ENCODE measurements at regions not wholly inside any gene's neighbourhood (a gene's known extent, or its start where the extent isn't known, plus 50 kb on each side); places are given as distances from the start of the nearest gene placed in this dataset.

DNA sequence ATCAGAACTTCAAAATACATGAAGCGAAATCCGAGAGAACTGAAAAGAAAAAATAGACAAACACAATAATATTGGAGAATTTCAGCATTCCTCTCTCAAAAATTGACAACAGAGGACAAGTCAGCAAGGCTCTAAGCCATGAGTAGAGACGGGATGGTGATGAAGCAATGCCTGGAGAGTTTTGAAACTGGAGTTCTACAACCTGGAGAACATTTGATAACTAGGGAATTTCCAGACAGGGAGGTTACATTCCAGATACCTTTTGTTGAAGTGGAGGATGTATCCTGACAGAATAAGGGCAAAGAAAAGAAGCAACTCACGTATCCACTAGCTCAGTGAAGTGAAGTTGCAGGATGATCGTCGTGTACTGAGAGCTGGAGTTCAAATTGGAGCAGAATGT, 291.4 kb downstream of the CTTN start:
- DNase-seq = no peak
- ChIA-PET POLR2A (no interaction called here), CTCF (no interaction called here)
- no peak overlapping the region for H3K4me3 Mint-ChIP-seq
- intact Hi-C loops (cut with micrococcal nuclease) = no loop called here
- H3K4me1 Mint-ChIP-seq (ENCODE audit: low read depth) = no peaks in the 10 kb centered on the region
- no peaks in the 10 kb centered on the region for H3K36me3 Mint-ChIP-seq
- H3K27me3 Mint-ChIP-seq = peaks cover 5% of the 10 kb centered on the region
- H3K27ac Mint-ChIP-seq = no peak overlapping the region
- peaks cover 5% of the 10 kb centered on the region for H3K9me3 Mint-ChIP-seq

DNA sequence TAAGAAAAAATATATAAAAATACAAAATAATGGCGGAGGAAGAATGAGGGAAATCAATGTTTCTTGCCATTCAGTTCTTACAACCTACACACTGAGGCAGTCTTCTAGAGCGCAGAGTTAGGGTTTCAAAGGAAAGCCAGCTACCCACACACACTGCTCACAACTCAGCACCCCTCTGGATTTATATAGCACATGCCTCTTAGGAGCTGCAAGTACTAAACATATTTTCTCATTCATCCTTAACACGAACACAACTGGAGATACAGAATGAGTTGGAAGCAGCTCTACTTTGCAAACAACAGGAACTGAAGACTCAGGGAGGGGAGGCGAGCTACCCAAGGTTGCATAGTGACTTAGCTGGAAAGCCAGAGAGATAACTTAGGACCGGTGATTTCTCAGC, 293.8 kb downstream of the CTTN start:
- no peak overlapping the region for H3K4me3 Mint-ChIP-seq
- intact Hi-C loops (cut with micrococcal nuclease) = no loop called here
- ChIA-PET CTCF (interaction anchor here (0.9 kb wide), 1 partner anchor 14 kb away, joined by 3 read pairs; no protein-coding TSS in a partner anchor), POLR2A (no interaction called here)
- H3K4me1 Mint-ChIP-seq (ENCODE audit: low read depth) = no peaks in the 10 kb centered on the region
- no peak overlapping the region for H3K27ac Mint-ChIP-seq
- peaks cover 5% of the 10 kb centered on the region for H3K9me3 Mint-ChIP-seq
- no peaks in the 10 kb centered on the region for H3K36me3 Mint-ChIP-seq
- no peak for DNase-seq
- H3K27me3 Mint-ChIP-seq = peaks cover 2% of the 10 kb centered on the region

- H3K27me3 Mint-ChIP-seq = no peaks in the 10 kb centered on the region
- H3K4me1 Mint-ChIP-seq (ENCODE audit: low read depth) = no peaks in the 10 kb centered on the region
- intact Hi-C loops (cut with micrococcal nuclease) = no loop called here
- H3K4me3 Mint-ChIP-seq = no peak overlapping the region
- no peaks in the 10 kb centered on the region for H3K36me3 Mint-ChIP-seq
- POLR2A ChIA-PET = no interaction called here
- DNase-seq = no peak
- H3K9me3 Mint-ChIP-seq = peaks cover 5% of the 10 kb centered on the region
- H3K27ac Mint-ChIP-seq = no peak overlapping the region
- CTCF ChIA-PET = no interaction called here
These were observed 296.0 kb downstream of the CTTN start for GRCh38 chr11:70694371-70694770.

GRCh38 chr11:70695086-70695960, 297.0 kb downstream of the CTTN start:
- DNase-seq = no peak
- no peak overlapping the region for H3K4me3 Mint-ChIP-seq
- CTCF ChIA-PET = no interaction called here
- H3K36me3 Mint-ChIP-seq = no peaks in the 10 kb centered on the region
- H3K27me3 Mint-ChIP-seq = no peaks in the 10 kb centered on the region
- H3K27ac Mint-ChIP-seq = no peak overlapping the region
- POLR2A ChIA-PET = no interaction called here
- H3K9me3 Mint-ChIP-seq = no peaks in the 10 kb centered on the region
- intact Hi-C loops (cut with micrococcal nuclease) = no loop called here
- H3K4me1 Mint-ChIP-seq (ENCODE audit: low read depth) = no peaks in the 10 kb centered on the region

DNA sequence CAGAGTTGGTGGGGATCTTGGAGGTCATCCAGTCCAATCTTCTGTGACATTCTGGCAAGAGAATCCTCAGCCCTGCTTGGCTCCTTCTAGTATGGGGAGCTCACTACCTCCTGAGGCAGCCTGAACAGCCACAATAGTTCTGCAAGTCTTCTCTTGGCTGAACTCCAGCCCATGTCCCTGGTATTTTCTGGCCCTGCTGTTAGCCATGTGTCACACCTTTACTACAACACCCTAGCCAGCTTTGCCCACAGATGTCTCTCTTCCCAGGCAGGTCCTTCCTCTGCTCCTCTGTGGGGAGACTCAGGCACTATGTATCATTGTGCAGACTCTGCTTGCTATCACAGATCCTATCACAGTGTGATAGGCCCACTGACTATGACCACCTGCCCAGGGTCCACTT, 297.7 kb downstream of the CTTN start:
- no peaks in the 10 kb centered on the region for H3K27me3 Mint-ChIP-seq
- POLR2A ChIA-PET = no interaction called here
- H3K36me3 Mint-ChIP-seq = no peaks in the 10 kb centered on the region

DNA sequence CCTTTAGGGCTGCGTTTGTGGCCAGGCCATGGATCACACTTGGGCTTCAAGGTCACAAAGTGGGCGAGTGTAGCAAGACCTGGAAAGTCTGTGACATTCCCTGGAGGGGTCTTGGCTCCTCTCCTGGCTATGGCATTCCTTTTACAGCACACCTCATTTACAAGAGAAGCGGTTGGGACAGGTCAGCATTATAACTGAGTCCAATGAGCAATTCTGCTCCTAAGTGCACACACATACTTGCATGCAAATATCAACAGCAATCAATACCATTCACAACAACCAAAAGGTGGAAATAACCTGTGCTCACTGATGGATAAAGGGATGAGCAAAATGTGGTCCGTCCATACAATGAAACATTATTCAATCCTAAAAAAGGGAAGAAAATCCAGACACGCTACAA, 298.2 kb downstream of the CTTN start:
- Mint-ChIP-seq H3K36me3 (no peaks in the 10 kb centered on the region), H3K27ac (no peak overlapping the region), H3K4me1 (ENCODE audit: low read depth) (no peaks in the 10 kb centered on the region), H3K27me3 (no peaks in the 10 kb centered on the region), H3K9me3 (no peaks in the 10 kb centered on the region), H3K4me3 (no peak overlapping the region)
- ChIA-PET CTCF (no interaction called here), POLR2A (no interaction called here)
- no peak for DNase-seq
- intact Hi-C loops (cut with micrococcal nuclease) = no loop called here

More for the DNA sequence above, 297.7 kb downstream of the CTTN start:
- Mint-ChIP-seq H3K27ac (no peak overlapping the region), H3K9me3 (no peaks in the 10 kb centered on the region), H3K4me3 (no peak overlapping the region), H3K4me1 (ENCODE audit: low read depth) (no peaks in the 10 kb centered on the region)
- no peak for DNase-seq
- CTCF ChIA-PET = no interaction called here
- intact Hi-C loops (cut with micrococcal nuclease) = no loop called here

DNA sequence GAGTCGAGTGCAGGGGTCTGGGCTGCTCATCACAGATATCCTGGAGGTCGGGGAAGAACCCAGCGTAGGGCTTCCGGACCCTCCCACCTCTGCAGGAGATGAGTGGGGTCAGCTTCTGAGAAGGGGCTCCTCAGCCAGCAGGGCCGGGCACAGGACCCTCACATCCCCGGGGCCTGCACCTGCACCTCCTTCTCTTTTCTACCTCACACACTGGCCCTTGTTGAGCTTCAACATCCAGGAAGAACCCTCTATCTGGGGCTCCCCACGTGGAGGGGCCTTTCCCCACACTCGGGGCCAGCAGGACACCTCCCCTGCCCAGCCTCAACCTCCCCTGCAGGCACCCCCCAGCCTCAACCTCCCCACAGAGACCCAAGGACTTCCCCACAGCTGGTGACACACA, 299.4 kb downstream of the CTTN start:
- intact Hi-C loops (cut with micrococcal nuclease) = no loop called here
- POLR2A ChIA-PET = no interaction called here
- no peak for DNase-seq
- H3K4me1 Mint-ChIP-seq (ENCODE audit: low read depth) = no peaks in the 10 kb centered on the region
- H3K4me3 Mint-ChIP-seq = no peak overlapping the region
- CTCF ChIA-PET = no interaction called here
- H3K36me3 Mint-ChIP-seq = no peaks in the 10 kb centered on the region
- H3K9me3 Mint-ChIP-seq = no peaks in the 10 kb centered on the region
- no peaks in the 10 kb centered on the region for H3K27me3 Mint-ChIP-seq
- no peak overlapping the region for H3K27ac Mint-ChIP-seq

DNA sequence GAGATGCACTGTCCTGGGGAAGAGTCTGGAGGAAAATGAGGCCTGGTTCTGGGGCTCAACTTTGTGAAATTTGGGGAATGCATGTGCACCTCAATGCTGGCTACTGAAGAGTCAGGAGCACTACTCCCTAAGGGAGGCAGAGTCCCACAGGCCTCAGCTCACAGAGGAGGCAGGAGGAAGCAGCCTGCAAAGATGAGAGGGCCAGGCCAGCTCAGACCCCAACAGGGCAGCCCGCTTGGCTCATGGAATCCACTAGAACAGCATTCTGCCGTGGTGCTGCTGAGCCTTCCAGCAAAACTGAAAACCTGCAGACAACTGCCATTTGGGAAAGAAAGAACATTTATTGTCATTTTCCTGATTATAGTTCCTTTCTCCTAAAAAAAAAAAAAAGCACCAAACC, 300.5 kb downstream of the CTTN start:
- H3K4me3 Mint-ChIP-seq = no peak overlapping the region
- no peaks in the 10 kb centered on the region for H3K27me3 Mint-ChIP-seq
- H3K4me1 Mint-ChIP-seq (ENCODE audit: low read depth) = no peaks in the 10 kb centered on the region
- no peak overlapping the region for H3K27ac Mint-ChIP-seq
- DNase-seq = no peak
- ChIA-PET POLR2A (no interaction called here), CTCF (no interaction called here)
- intact Hi-C loops (cut with micrococcal nuclease) = no loop called here
- H3K36me3 Mint-ChIP-seq = no peaks in the 10 kb centered on the region
- no peaks in the 10 kb centered on the region for H3K9me3 Mint-ChIP-seq

- Mint-ChIP-seq H3K27me3 (peaks cover 2% of the 10 kb centered on the region), H3K4me3 (no peak overlapping the region), H3K36me3 (no peaks in the 10 kb centered on the region), H3K9me3 (no peaks in the 10 kb centered on the region), H3K4me1 (ENCODE audit: low read depth) (no peaks in the 10 kb centered on the region), H3K27ac (no peak overlapping the region)
- ChIA-PET POLR2A (no interaction called here), CTCF (no interaction called here)
- intact Hi-C loops (cut with micrococcal nuclease) = no loop called here
- DNase-seq = no peak
These were observed 301.2 kb downstream of the CTTN start for GRCh38 chr11:70699294-70700221.

DNA sequence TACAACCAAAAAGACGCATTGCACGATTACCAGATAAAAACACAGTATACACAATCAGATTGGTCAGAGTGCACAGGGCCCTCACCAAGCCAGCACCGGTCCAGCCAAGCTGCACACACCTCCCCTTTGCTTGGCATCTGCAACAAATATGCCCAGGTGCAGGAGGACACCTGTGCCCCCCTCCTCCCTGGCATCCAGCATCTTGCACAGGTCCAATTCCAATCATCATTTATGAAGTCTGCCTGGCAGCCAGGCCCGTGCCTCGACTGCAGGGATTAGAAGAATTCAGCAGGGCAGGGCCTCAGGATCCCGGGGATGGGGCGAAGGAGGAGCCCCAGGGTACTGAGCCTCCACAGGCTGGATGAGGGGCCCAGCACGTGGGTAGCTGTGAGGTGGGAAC, 302.1 kb downstream of the CTTN start:
- POLR2A ChIA-PET = no interaction called here
- Mint-ChIP-seq H3K9me3 (no peaks in the 10 kb centered on the region), H3K4me1 (ENCODE audit: low read depth) (no peaks in the 10 kb centered on the region), H3K27me3 (peaks cover 2% of the 10 kb centered on the region), H3K27ac (no peak overlapping the region), H3K36me3 (no peaks in the 10 kb centered on the region), H3K4me3 (no peak overlapping the region)
- CTCF ChIA-PET = no interaction called here
- DNase-seq = no peak
- intact Hi-C loops (cut with micrococcal nuclease) = no loop called here

DNA sequence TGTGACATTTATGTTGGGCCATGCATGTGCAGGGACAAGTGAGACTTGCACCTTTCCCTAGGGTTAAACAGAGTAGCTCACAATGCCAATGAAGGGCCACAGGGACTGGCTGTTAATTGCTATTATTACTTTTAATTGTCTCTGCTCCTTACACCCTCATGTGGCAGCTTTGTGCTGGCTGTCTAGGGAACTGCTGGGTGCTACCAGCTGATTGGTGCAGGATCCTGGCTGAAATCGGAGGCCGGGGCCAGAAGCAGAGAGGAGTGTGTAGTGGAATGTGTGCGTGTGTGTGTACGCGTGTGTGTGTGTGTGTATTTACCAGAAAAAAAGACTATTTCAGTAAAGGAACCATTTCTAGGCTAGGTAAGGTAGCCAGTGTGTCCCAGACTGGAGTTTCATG, 302.5 kb downstream of the CTTN start:
- Mint-ChIP-seq H3K9me3 (no peaks in the 10 kb centered on the region), H3K27me3 (peaks cover 2% of the 10 kb centered on the region), H3K4me1 (ENCODE audit: low read depth) (no peaks in the 10 kb centered on the region), H3K36me3 (no peaks in the 10 kb centered on the region), H3K4me3 (no peak overlapping the region), H3K27ac (no peak overlapping the region)
- no peak for DNase-seq
- intact Hi-C loops (cut with micrococcal nuclease) = no loop called here
- ChIA-PET POLR2A (no interaction called here), CTCF (no interaction called here)

DNA sequence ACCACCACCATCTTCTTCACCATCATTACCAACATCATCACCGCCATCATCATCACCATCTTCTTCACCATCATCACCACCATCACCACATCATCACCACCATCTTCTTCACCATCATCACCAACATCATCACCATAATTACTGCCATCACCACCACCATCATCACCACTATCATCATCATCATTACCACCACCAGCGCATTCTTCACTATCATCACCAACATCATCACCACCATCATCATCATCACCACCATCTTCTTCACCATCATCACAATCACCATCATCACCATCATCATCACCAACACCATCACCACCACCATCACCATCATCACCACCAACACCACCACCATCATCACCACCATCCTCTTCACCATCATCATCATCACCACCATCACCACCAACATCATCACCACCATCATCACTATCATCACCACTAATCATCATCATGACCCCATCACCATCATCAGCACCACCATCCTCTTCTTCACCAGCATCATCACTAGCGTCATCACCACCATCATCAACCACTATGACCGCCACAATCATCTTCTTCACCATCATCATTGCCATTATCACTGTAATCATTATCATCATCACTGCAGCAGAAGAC, 303.8 kb downstream of the CTTN start:
- peaks cover 2% of the 10 kb centered on the region for H3K27me3 Mint-ChIP-seq
- no peaks in the 10 kb centered on the region for H3K9me3 Mint-ChIP-seq
- ChIA-PET POLR2A (no interaction called here), CTCF (no interaction called here)
- intact Hi-C loops (cut with micrococcal nuclease) = no loop called here
- no peak overlapping the region for H3K27ac Mint-ChIP-seq
- no peaks in the 10 kb centered on the region for H3K4me1 Mint-ChIP-seq (ENCODE audit: low read depth)
- H3K36me3 Mint-ChIP-seq = no peaks in the 10 kb centered on the region
- no peak overlapping the region for H3K4me3 Mint-ChIP-seq
- DNase-seq = no peak
